Amniotic epithelial cell (primary cell): ENCODE measurements at regions not wholly inside any gene's neighbourhood (a gene's known extent, or its start where the extent isn't known, plus 50 kb on each side); places are given as distances from the start of the nearest gene placed in this dataset.

Experiments
- DNase-seq: peaks from one replicate; pipeline ENCODE4 v3.0.0-alpha.2; 2010; ENCODE audit warnings: low read depth

GRCh38 chr20:43241057-43241702, 51.5 kb upstream of the PTPRT start:
- no peak for DNase-seq
